Right ventricle myocardium inferior (tissue), 1 donor: ENCODE measurements at regions not wholly inside any gene's neighbourhood (a gene's known extent, or its start where the extent isn't known, plus 50 kb on each side); places are given as distances from the start of the nearest gene placed in this dataset.
A peak's percentile ranks its signal among the peaks of the same experiment; 100 is the strongest.
"Not testable (repeated sequence)": the region's sequence is repeated elsewhere in the genome, so short reads cannot be mapped to it uniquely, and the experiment has no call there.

Experiments
- ATAC-seq: fragments of 200-7000 bp; cut with Tn5 transposase; one replicate; pipeline ENCODE4 v1.9.1; 2020; ENCODE audit warnings: mild to moderate bottlenecking, moderate library complexity
- DNase-seq: peaks from one replicate; pipeline ENCODE4 v3.0.0; 2021; ENCODE audit errors: missing footprints
- intact Hi-C: fragments of 100-400 bp; cut with DNase I; formaldehyde crosslinking; loops from one replicate; pipeline ENCODE4 v1.11.0; 2022
- donor health status: DM: no; HTN: yes; CAD: no; lungs with severe emphysema.

DNA sequence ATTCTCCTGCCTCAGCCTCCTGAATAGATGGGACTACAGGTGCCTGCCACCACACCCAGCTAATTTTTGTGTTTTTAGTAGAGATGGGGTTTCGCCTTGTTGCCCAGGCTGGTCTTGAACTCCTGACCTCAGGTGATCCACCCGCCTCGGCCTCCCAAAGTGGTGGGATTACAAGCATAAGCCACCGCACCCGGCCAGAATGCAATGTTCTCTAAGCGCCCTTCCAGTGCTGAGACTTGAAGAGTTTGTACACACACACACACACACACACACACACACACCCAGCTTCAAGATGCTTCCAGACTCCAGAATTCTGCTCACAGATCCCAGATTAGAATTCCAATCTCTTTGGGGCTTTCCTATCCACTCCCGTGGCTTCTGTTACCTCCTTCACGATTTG lies 227.1 kb downstream of the FOXD2 start:
- DNase-seq, intact Hi-C loops, ATAC-seq: not testable (repeated sequence)

DNA sequence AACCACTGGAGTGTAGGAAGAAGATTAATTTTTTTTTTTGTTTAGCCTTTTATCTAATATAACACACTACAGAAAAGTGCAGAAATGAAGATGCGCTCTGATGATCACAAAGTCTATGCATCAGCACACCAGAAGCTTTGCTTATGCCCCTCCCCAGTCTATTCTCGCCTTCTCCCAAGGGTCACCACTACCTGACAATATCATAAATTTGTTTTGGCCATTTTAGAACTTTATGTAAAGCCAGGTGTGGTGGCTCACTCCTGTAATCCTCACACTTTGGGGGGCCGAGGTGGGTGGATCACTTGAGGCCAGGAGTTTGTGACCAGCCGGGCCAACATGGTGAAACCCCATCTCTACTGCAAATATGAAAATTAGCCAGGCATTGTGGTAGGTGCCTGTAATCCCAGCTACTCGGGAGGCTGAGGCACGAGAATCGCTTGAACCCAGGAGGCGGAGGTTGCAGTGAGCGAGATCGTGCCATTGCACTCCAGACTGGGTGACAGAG lies 231.3 kb downstream of the FOXD2 start:
- no peak for DNase-seq
- intact Hi-C loops, result no loop called here
- ATAC-seq, result no peak

DNA sequence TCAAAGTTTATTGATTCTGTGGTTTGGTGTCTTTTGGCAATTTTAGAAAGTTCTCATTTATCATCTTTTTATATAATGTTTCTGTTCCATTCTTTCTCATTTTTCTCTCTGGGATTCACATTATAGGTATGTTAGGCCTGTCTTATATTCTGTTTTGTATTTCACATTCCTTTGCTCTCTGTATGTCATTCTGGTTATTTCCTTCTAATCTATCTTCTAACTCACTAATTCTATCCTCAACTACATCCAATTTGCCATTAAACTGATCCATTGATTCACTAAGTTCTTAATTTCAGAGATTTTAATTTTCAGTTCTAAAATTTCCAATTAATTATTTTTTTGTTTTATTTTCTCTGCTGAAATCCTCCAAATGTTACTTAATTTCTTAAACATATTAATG lies 234.8 kb downstream of the FOXD2 start:
- intact Hi-C loops, result no loop called here
- no peak for DNase-seq
- ATAC-seq, result no peak

DNA sequence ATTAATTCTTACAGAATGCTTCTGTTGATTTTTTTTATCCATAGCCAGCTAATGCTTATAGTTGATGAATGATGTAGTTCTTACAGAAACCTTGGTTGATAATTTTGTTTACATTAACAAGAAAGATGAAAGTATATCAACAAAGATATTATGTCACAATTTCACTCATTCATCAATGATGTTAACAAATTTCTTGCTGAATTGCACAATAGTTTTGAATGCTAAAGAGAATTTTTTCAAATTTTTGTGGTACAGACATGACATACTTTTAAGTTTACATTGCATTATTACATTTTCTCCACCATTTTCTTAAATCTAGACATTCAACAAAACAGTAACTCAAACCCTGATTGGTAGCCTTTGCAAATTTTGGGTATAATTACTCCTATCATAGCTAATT lies 236.3 kb downstream of the FOXD2 start:
- intact Hi-C loops, result no loop called here
- DNase-seq, result no peak
- no peak for ATAC-seq

DNA sequence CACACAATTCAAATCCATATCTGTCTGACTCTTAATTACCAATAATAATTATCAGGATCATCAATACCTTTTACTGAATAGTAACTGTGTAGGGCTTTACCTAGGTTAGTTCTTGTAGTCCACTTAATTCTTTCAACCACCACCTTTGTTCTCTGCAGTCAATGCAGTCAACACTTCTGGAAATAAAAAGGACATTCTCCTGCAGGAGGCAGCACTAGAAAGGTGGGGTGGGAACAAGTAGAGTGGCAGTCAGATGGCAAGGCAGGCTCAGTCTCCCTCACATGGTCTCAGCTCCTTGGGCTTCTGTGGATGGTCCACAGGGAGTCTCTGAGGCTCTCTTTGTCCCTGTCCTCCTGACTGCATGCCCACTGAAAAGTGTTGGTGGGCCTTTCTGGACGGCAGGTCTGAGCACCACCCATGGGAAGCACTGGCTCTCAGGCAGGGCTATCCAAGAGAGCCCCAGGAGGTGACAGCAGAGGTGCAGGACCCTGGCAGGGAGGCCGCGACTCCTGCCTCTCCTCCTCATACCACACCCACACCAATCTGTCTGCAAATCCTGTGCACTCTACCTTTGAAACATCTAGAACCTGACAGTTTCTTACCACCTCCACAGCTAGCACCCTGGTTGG lies 237.3 kb downstream of the FOXD2 start:
- intact Hi-C loops, result no loop called here
- no peak for DNase-seq

DNA sequence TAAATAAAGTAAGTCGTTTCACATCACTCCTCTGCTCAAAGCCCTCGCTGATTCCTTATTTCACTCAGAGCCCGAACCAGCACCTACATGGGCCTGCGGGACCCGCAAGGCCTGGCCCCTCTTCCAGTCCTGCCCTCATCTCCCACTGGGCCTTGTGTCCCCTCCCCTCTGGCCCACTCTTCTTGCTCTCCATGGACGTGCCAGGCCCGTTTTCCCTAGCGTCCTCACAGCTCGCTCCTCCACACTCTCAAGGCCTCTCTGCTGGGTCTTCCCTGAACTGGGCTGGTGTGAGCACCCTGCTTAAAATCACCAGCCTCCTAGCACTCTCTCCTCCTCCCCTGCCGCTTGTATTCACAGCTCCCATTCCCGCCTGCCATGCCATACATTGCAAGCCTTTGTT lies 237.9 kb downstream of the FOXD2 start:
- intact Hi-C loops, result no loop called here
- ATAC-seq, result no peak
- no peak for DNase-seq

More for the DNA sequence above, 237.3 kb downstream of the FOXD2 start:
- ATAC-seq, result no peak

DNA sequence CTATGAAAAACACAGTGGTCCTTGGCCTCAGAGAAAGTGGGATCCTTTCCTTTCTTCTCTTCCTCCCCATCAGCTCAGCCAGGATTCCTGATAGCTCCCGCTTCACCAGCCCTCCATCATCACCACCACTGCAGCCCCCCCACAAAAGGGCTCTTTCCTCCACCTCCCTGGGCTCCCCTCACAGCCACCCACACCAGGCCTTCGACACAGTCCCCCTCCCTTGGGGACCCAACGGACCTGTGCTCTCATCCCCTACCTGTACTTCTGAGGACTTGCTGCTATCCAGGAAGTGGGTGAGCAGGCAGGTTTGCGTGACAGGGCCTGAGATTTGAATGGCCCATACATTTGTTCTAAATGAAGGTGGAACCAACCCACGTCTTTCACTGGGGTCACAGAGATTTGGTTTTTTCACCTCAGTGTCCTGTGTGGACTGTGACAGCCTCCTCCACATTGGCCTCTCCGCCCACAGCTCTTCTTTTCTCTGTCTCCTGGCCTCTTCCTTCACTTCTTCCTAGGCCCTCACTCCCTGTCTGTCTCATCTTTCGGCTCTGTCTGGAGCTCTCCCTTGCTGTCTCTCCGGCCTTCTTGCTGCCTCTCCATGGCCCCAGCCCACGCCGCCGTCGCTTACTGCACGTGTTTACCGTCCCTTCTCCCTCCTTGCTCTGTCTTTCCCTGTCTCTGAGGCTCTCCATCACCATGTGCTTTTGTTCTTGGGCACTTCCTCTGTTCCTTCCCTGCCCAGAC lies 238.6 kb downstream of the FOXD2 start:
- no peak for ATAC-seq
- intact Hi-C loops, result no loop called here

DNA sequence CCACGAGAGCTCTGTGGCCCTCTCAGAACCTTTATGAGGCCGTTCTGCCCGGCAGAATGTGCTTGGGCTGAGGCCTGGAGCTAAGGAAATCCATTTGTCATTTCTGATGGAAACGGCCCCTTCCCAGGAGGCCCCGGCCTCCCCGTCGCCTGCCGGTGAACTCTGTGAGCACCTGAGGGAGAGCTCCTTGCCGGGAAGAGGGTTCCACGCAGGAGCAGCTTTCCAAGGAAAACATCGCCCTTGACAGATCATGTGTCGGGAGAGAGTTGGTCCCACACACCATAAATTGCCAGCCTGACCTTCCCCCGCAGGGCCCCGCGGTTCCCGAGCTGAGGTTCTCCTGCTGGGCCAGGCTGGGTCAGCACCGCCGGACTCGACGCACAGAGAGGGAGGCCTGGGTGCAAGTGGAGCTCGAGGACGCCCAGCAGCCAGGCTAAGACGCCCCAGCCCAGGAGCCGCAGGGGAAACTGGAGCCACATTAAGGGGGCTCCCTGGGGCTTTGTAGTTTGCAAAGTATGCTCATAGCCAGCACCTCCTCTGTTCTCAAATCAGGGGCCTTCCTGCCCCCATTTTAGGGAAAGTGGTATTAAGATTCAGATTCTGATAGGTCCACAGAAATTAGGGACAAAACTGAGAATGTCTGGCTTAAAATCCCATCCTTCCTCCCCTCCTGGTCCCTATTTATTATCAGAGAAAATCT lies 239.5 kb downstream of the FOXD2 start:
- ATAC-seq (no peak), DNase-seq (no peak)
- intact Hi-C loops, result no loop called here

More for the DNA sequence above, 238.6 kb downstream of the FOXD2 start:
- no peak for DNase-seq

DNA sequence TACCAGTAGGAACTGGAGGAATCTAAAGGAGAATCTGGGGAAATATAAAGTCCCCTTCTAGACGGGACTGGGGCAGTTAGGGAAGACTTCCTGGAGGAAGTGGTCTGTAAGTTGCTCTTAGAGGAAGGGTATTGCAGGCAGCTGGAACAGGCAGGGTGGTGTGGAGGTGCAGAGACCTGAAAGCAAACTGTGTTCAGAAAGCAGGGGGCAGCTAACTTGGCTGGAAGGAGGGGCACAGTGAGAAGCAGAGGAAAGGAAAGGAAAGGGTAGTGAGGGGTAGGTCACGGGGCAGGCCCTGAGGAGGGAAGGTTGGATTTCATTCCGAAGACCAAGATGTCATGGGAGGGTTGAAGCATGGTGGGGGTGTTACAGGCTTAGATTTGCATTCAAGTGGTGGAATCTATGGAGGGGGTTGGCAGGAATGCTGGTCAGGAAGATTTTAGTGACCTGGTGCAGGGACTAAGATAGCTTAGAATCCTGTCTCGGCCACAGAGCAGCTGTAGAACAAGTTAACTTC lies 240.7 kb downstream of the FOXD2 start:
- intact Hi-C loops, result no loop called here
- no peak for DNase-seq

DNA sequence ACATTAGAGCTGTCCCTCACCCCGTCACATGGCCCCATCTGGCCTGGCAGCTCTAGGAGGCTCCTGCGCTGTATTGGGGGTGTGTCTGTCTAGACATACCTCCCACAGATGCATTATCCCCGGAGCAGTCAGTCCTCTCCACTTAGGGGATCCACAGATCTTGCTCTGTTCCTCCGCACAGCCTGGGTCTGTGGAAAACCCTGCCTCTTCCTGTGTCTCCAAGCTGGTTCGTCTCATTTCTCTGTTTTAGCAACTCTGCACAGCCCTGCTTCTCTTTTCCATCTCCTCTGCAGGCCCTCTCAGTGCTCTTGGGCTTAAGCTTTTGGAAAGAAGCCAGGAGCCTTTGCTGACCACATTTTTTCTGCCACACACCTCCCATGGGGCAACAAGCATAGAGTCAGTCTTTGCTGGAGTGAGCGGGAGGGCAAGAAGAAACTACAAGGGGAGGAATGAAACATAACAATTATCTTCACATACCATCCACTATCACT lies 241.5 kb downstream of the FOXD2 start:
- ATAC-seq (peak; percentile 44), DNase-seq (no peak)
- intact Hi-C loops, result no loop called here

More for the DNA sequence above, 240.7 kb downstream of the FOXD2 start:
- no peak for ATAC-seq

DNA sequence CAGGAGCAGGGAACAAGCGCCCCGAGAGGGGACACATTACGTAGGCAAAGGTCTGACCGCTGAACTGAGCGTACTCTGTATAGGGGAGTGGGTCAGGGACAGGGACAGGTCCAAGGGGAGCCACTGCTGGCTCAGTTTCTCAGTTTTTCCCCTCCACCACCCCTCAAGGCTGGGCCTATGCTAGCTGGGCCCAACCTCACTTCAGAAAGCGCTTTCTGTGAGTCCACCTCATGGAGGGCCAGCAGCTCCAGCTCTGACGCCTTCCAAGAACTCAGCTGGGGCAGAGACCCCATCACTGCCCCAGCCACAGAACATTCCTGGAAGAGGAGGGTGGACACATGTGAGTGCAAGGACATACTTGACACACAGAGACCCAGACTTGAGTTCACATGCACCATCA lies 242.0 kb downstream of the FOXD2 start:
- ATAC-seq (peak; percentile 6), DNase-seq (no peak)
- intact Hi-C loops, result no loop called here

DNA sequence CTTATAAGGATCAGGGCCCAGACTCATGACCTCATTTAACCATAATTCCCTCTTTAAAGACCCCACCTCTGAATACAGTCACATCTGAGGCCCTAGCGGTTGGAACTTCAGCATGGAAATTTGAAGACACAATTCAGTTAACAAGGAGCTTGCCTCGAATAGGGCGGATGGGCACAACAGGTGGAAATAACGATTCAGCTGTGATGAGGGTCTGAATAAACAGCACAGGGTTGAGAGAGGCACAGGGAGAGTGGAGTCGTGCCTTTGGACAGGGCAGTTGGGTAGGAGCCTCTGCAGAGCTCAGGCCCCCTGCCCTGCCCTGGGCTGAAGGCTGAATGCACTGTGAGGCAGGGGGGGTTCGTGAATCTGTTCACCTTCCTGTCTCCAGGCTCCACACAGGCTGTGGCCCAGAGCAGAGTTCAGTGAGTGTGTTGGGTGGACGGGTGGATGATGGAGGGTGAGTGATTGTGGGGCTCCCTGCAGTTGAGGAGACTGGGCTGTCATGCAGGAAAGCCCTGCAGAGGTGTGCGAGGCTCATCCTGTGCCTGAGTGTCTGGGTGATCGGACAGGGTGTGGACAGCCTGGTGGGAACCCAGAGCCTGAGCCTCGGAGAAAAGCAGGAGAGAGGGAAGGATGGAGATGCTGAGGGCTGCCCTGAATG lies 243.1 kb downstream of the FOXD2 start:
- intact Hi-C loops, result no loop called here
- ATAC-seq (no peak), DNase-seq (no peak)

DNA sequence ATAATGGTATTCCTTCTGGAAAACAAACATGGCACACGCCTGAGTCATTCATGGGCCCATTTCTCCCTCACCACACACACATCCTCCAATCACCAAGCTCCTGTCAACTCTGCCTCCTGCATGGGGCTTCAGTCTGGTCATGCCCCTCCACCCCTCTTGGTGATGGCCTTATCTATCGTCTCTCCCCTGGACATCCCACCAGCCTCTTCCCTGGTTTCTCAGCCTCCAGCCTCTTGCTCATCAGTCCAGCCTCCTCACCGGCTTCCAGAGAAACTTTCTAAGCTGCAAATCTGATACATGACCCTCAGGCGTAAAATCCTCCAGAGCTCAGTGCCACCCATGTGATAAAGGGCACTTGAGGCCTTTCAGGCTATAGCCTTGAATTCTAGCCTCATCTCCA lies 243.9 kb downstream of the FOXD2 start:
- no peak for ATAC-seq
- DNase-seq, result no peak
- intact Hi-C loops, result no loop called here

DNA sequence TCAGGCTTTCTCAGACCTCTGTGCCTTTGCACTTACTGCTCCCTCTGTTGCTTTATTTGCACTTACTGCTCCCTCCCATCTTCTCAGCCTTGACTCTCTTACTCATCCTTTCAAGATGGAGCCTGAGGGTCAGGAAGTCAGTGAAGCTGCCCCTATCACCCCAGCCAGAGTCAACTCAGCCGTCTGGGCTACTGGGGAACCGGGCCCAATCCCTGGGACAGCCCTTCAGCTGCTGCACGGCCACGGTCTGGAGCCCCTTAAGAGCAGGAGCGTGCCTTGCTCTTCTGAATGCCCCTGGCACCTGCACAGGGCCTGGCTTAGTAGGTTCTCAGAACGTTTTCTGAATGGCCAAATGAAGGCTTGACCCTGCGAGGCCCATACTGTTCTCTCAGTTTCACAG lies 244.4 kb downstream of the FOXD2 start:
- intact Hi-C loops, result no loop called here
- DNase-seq (no peak), ATAC-seq (no peak)

DNA sequence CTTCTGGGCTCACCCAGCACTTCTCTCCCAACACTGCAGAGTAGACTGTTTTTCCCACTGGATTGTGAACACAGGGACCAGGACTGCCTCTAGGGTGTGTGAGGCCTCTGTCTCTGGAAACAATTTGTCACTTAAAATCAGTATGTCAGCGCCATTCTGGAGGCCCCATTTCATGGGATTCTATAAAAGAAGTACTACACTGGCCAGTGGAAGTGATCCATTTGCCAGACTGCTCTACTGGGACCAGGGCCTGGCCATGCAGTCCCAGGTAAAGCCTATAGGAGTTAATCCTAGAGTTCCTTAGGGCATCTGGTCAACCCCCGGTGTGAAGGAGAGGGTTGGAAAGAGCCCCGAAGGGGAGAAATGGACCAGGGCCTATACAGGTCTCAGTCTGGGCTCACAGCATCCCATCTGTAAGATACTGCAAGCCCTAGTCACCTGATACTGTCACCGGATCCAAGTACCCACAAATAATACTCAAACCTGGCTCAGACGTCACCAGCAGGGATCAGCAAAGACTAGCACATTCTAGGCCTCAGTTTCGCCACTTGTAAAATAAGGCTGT lies 245.0 kb downstream of the FOXD2 start:
- no peak for ATAC-seq
- intact Hi-C loops, result no loop called here
- no peak for DNase-seq

DNA sequence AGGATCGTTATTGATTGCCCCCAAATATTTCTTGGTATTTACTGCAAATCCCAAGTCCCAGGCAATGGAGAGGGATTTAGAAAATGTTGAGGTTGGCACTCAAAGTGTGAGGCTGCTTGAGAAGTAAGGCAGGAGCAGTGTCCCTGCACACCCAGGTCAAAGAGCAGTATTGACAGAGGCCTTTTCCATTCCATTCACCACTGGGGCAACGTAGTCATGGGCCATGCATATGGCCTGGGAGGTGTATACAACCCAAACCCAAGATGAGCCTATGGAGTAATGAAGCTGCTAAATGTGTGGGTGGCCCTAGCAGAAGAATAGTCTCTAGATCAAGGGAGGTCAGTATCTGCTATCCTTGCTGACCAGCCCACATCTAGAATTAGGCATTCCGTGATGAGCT lies 245.6 kb downstream of the FOXD2 start:
- DNase-seq, result no peak
- intact Hi-C loops, result no loop called here
- no peak for ATAC-seq

DNA sequence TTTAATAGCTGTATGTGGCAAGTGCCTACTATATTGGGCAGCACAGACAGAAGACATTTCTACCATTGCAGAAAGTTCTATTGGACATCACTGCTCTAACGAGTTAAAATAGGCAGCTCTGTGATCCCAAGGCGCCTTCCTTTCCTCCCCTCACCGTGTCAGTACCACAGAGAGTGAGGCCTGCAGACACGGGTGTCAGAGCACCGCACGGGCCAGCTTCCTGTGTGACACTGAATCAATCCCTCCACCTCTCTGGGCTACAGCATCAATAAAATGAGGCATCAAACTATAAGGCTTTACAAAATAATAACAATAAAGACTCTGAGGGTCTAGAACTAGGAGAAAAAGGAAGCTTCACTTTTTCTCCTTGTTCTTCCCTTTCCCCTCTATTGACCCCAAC lies 246.7 kb downstream of the FOXD2 start:
- intact Hi-C loops, result no loop called here
- ATAC-seq (no peak), DNase-seq (no peak)

DNA sequence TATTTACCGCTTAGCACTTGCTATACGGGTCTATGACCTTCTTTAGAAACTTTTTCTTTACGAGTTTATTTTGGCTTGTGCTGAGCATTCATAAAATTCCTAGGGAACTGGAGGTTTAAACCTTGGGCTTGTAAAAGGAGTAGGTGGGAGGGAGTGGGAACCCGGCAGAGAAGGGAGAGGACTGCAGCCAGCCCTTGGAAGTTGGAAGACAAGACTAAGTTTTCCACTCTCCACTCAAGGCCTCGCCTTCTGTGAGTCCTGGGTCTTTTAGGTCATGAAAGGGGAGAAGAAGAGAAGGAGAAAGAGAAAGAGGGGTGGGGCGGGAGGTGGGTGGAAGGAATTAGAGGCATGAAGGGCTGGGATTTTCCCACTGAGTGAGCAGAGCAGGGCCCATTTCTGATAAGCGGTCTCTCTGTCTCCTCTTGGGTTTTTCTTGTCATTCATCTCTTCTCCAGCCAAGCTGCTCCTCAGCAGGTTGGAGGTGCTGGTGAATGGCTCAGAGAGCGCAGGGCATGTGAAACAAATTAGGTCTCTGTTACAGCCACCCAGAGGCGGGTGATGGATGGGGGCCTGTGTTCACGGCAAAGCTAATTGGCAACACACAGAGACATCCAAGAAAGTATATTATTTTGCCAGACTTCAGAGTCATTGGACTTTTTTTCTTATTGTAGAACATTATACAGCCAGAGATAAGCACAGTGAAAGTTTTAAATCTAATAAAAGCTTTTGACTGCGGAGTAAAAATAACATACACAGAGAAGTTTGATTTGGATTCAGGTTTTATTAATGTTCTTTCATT lies 247.3 kb downstream of the FOXD2 start:
- intact Hi-C loops, result no loop called here
- no peak for ATAC-seq
- DNase-seq, result no peak
